ENCODE measurements at regions not wholly inside any gene's neighbourhood (a gene's known extent, or its start where the extent isn't known, plus 50 kb on each side); places are given as distances from the start of the nearest gene placed in this dataset.

- H3K4me3 ChIP-seq (ENCODE audit: low read length): no peak overlapping the region
- TF ChIP-seq CTCF (IDR thresholded peaks at IDR 0.05; ENCODE audit: insufficient read depth, low read depth, low read length, missing control alignments): no peak
- DNase-seq (ENCODE audit: low read depth): no peak
These were observed 369.2 kb upstream of the PDE4D start for GRCh38 chr5:60262576-60263295.

GRCh38 chr5:60261732-60262131, 368.2 kb upstream of the PDE4D start:
- no peak for DNase-seq (ENCODE audit: low read depth)
- no peak overlapping the region for H3K4me3 ChIP-seq (ENCODE audit: low read length)
- no peak for TF ChIP-seq CTCF (IDR thresholded peaks at IDR 0.05; ENCODE audit: insufficient read depth, low read depth, low read length, missing control alignments)

- DNase-seq (ENCODE audit: low read depth): no peak
- TF ChIP-seq CTCF (IDR thresholded peaks at IDR 0.05; ENCODE audit: insufficient read depth, low read depth, low read length, missing control alignments): no peak
- H3K4me3 ChIP-seq (ENCODE audit: low read length): no peak overlapping the region
These were observed 367.1 kb upstream of the PDE4D start for GRCh38 chr5:60260658-60261057.

- TF ChIP-seq CTCF (IDR thresholded peaks at IDR 0.05; ENCODE audit: insufficient read depth, low read depth, low read length, missing control alignments): no peak
- DNase-seq (ENCODE audit: low read depth): no peak
- H3K4me3 ChIP-seq (ENCODE audit: low read length): no peak overlapping the region
These were observed 366.2 kb upstream of the PDE4D start for GRCh38 chr5:60259730-60260129.

- DNase-seq (ENCODE audit: low read depth): no peak
These were observed 364.2 kb upstream of the PDE4D start for GRCh38 chr5:60257596-60258271.

GRCh38 chr5:60256546-60256945, 363.0 kb upstream of the PDE4D start:
- DNase-seq (ENCODE audit: low read depth): no peak
- no peak overlapping the region for H3K4me3 ChIP-seq (ENCODE audit: low read length)
- no peak for TF ChIP-seq CTCF (IDR thresholded peaks at IDR 0.05; ENCODE audit: insufficient read depth, low read depth, low read length, missing control alignments)

More at GRCh38 chr5:60257596-60258271, 364.2 kb upstream of the PDE4D start:
- H3K4me3 ChIP-seq (ENCODE audit: low read length): no peak overlapping the region
- TF ChIP-seq CTCF (IDR thresholded peaks at IDR 0.05; ENCODE audit: insufficient read depth, low read depth, low read length, missing control alignments): no peak
